ENCODE measurements at regions not wholly inside any gene's neighbourhood (a gene's known extent, or its start where the extent isn't known, plus 50 kb on each side); places are given as distances from the start of the nearest gene placed in this dataset.

DNA sequence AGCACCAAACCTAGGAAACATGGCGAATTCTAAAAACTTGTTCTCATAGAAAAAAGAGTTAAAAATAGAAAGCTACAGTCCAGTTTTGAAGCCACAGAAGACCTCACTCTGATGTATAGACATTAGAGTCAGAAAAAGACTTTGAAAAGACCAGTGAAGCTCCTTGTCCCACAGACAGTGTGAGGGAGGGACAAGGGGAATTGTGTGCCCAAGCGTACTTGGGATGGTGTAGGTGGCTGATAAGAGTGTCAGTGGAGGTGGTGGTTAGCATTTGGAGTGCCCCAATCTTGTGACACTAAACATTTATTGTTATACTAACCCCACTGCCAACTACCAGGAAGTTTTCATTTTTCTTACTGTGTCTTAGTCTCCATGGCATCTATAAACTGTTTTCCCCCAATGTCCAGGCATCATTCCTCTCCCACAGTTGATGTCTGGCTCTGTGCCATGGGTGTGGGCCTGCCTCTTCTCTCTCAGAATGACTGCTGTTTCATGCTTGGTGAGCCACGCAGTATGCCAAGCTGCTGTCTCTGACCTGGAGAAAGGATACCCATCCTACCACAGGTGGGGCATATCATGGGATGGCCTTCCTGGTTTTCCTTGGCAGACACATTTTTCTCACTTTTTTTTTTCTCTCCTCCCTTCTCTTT lies 161.4 kb downstream of the RPIA start:
- Histone ChIP-seq H3K27ac (ENCODE audit: low read length) (no peak overlapping the region), H4K20me1 (ENCODE audit: low read length) (no peaks in the 10 kb centered on the region), H3K79me2 (ENCODE audit: low read length) (no peaks in the 10 kb centered on the region), H3K36me3 (ENCODE audit: low read depth, low read length) (no peaks in the 10 kb centered on the region), H3K9ac (ENCODE audit: low read length) (no peak overlapping the region), H3K4me1 (ENCODE audit: insufficient read depth, low read length) (no peaks in the 10 kb centered on the region), H3K4me2 (ENCODE audit: low read length) (no peak overlapping the region), H3K9me2 (replicated peaks; ENCODE audit: low read length) (no peaks in the 10 kb centered on the region), H2AFZ (ENCODE audit: low read length) (no peak overlapping the region), H3K9me3 (ENCODE audit: low read length) (no peaks in the 10 kb centered on the region), H3K27me3 (ENCODE audit: low read length) (peaks cover 73% of the 10 kb centered on the region), H3K4me3 (ENCODE audit: low read length) (no peak overlapping the region), H3F3A (ENCODE audit: low read length, unreplicated experiment) (no peaks in the 10 kb centered on the region)
- ATAC-seq (no peak), DNase-seq (no peak)
- no TSS peak for BruUV-seq (replicated peaks)
- TF ChIP-seq, protein P1, sequence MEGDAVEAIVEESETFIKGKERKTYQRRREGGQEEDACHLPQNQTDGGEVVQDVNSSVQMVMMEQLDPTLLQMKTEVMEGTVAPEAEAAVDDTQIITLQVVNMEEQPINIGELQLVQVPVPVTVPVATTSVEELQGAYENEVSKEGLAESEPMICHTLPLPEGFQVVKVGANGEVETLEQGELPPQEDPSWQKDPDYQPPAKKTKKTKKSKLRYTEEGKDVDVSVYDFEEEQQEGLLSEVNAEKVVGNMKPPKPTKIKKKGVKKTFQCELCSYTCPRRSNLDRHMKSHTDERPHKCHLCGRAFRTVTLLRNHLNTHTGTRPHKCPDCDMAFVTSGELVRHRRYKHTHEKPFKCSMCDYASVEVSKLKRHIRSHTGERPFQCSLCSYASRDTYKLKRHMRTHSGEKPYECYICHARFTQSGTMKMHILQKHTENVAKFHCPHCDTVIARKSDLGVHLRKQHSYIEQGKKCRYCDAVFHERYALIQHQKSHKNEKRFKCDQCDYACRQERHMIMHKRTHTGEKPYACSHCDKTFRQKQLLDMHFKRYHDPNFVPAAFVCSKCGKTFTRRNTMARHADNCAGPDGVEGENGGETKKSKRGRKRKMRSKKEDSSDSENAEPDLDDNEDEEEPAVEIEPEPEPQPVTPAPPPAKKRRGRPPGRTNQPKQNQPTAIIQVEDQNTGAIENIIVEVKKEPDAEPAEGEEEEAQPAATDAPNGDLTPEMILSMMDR (conservative IDR thresholded peaks at IDR 0.05; ENCODE audit: low read depth, low read length) = no peak
- TF ChIP-seq EZH2phosphoT487 (IDR thresholded peaks at IDR 0.05; ENCODE audit: borderline replicate concordance, low read length) (no peak), EZH2 (IDR thresholded peaks at IDR 0.05; ENCODE audit: low read length, unreplicated experiment) (no peak)
- ChIA-PET CTCF (no interaction called here), POLR2A (ENCODE audit: unreplicated experiment) (no interaction called here)
- intact Hi-C loops (cut with micrococcal nuclease) = no loop called here

GRCh38 chr2:88853403-88853790 lies 161.9 kb downstream of the RPIA start:
- Histone ChIP-seq H3K9me2 (replicated peaks; ENCODE audit: low read length) (no peaks in the 10 kb centered on the region), H3K9ac (ENCODE audit: low read length) (no peak overlapping the region), H3K79me2 (ENCODE audit: low read length) (no peaks in the 10 kb centered on the region), H3K36me3 (ENCODE audit: low read depth, low read length) (no peaks in the 10 kb centered on the region), H4K20me1 (ENCODE audit: low read length) (no peaks in the 10 kb centered on the region), H3K4me2 (ENCODE audit: low read length) (no peak overlapping the region), H3K4me3 (ENCODE audit: low read length) (no peak overlapping the region), H3K27me3 (ENCODE audit: low read length) (peaks cover 76% of the 10 kb centered on the region), H3K4me1 (ENCODE audit: insufficient read depth, low read length) (no peaks in the 10 kb centered on the region), H3K27ac (ENCODE audit: low read length) (no peak overlapping the region), H3K9me3 (ENCODE audit: low read length) (no peaks in the 10 kb centered on the region), H2AFZ (ENCODE audit: low read length) (no peak overlapping the region), H3F3A (ENCODE audit: low read length, unreplicated experiment) (no peaks in the 10 kb centered on the region)
- ChIA-PET CTCF (no interaction called here), POLR2A (ENCODE audit: unreplicated experiment) (no interaction called here)
- intact Hi-C loops (cut with micrococcal nuclease) = no loop called here
- no peak for ATAC-seq
- BruUV-seq (replicated peaks) = no TSS peak
- DNase-seq = no peak
- TF ChIP-seq, protein P1 (conservative IDR thresholded peaks at IDR 0.05; ENCODE audit: low read depth, low read length) = no peak
- TF ChIP-seq EZH2phosphoT487 (IDR thresholded peaks at IDR 0.05; ENCODE audit: borderline replicate concordance, low read length) (no peak), EZH2 (IDR thresholded peaks at IDR 0.05; ENCODE audit: low read length, unreplicated experiment) (no peak)

GRCh38 chr2:88854528-88854927 lies 163.1 kb downstream of the RPIA start:
- H3K4me3 ChIP-seq (ENCODE audit: low read length) = no peak overlapping the region
- no peaks in the 10 kb centered on the region for H3K9me3 ChIP-seq (ENCODE audit: low read length)
- TF ChIP-seq EZH2phosphoT487 (IDR thresholded peaks at IDR 0.05; ENCODE audit: borderline replicate concordance, low read length) (no peak), EZH2 (IDR thresholded peaks at IDR 0.05; ENCODE audit: low read length, unreplicated experiment) (no peak)
- TF ChIP-seq, protein P1 (conservative IDR thresholded peaks at IDR 0.05; ENCODE audit: low read depth, low read length) = no peak
- H3K4me1 ChIP-seq (ENCODE audit: insufficient read depth, low read length) = no peaks in the 10 kb centered on the region
- no peak overlapping the region for H2AFZ ChIP-seq (ENCODE audit: low read length)
- POLR2A ChIA-PET (ENCODE audit: unreplicated experiment) = no interaction called here
- no peak overlapping the region for H3K27ac ChIP-seq (ENCODE audit: low read length)
- ATAC-seq = no peak
- H3K4me2 ChIP-seq (ENCODE audit: low read length) = no peak overlapping the region
- no peaks in the 10 kb centered on the region for H4K20me1 ChIP-seq (ENCODE audit: low read length)
- BruUV-seq (replicated peaks) = no TSS peak
- no peaks in the 10 kb centered on the region for H3K79me2 ChIP-seq (ENCODE audit: low read length)
- CTCF ChIA-PET = no interaction called here
- H3K9ac ChIP-seq (ENCODE audit: low read length) = no peak overlapping the region
- H3K9me2 ChIP-seq (replicated peaks; ENCODE audit: low read length) = no peaks in the 10 kb centered on the region
- peaks cover 82% of the 10 kb centered on the region for H3K27me3 ChIP-seq (ENCODE audit: low read length)
- no peaks in the 10 kb centered on the region for H3F3A ChIP-seq (ENCODE audit: low read length, unreplicated experiment)
- intact Hi-C loops (cut with micrococcal nuclease) = no loop called here
- no peaks in the 10 kb centered on the region for H3K36me3 ChIP-seq (ENCODE audit: low read depth, low read length)
- no peak for DNase-seq
